GM21717 (cell line): ENCODE measurements at regions not wholly inside any gene's neighbourhood (a gene's known extent, or its start where the extent isn't known, plus 50 kb on each side); places are given as distances from the start of the nearest gene placed in this dataset.
"Not testable (repeated sequence)": the region's sequence is repeated elsewhere in the genome, so short reads cannot be mapped to it uniquely, and the experiment has no call there.

Source experiments
- ATAC-seq: cut with Tn5 transposase; IDR thresholded peaks from one replicate; pipeline ENCODE4 v1.9.1; 2021; ENCODE audit warnings: mild to moderate bottlenecking, moderate library complexity; ENCODE audit not compliant: unreplicated experiment

- no peak for ATAC-seq
Measured at GRCh38 chr20:29296256-29297230, 1960.9 kb upstream of the DEFB115 start.

GRCh38 chr20:29297411-29298270, 1959.8 kb upstream of the DEFB115 start:
- ATAC-seq = no peak

- no peak for ATAC-seq
Measured at GRCh38 chr20:29298271-29298590, 1959.2 kb upstream of the DEFB115 start.

- no peak for ATAC-seq
Measured at GRCh38 chr20:29298759-29299613, 1958.5 kb upstream of the DEFB115 start.

GRCh38 chr20:29299811-29300578, 1957.5 kb upstream of the DEFB115 start:
- ATAC-seq = no peak

GRCh38 chr20:29300579-29301551, 1956.6 kb upstream of the DEFB115 start:
- no peak for ATAC-seq

- ATAC-seq = no peak
Measured at GRCh38 chr20:29301624-29302259, 1955.7 kb upstream of the DEFB115 start.

- no peak for ATAC-seq
Measured at GRCh38 chr20:29302979-29303644, 1954.4 kb upstream of the DEFB115 start.

- no peak for ATAC-seq
Measured at GRCh38 chr20:29306390-29307072, 1950.9 kb upstream of the DEFB115 start.

- ATAC-seq = not testable (repeated sequence)
Measured at GRCh38 chr20:29307484-29307883, 1950.0 kb upstream of the DEFB115 start.

GRCh38 chr20:29308956-29309355, 1948.5 kb upstream of the DEFB115 start:
- ATAC-seq = not testable (repeated sequence)

GRCh38 chr20:29309481-29309880, 1948.0 kb upstream of the DEFB115 start:
- not testable (repeated sequence) for ATAC-seq

GRCh38 chr20:29311046-29311445, 1946.4 kb upstream of the DEFB115 start:
- ATAC-seq = not testable (repeated sequence)

- not testable (repeated sequence) for ATAC-seq
Measured at GRCh38 chr20:29312679-29313078, 1944.8 kb upstream of the DEFB115 start.

- ATAC-seq = no peak
Measured at GRCh38 chr20:29313481-29313880, 1944.0 kb upstream of the DEFB115 start.

GRCh38 chr20:29314294-29314693, 1943.2 kb upstream of the DEFB115 start:
- no peak for ATAC-seq

GRCh38 chr20:29318871-29319461, 1938.5 kb upstream of the DEFB115 start:
- no peak for ATAC-seq
